H9 (cell line): ENCODE measurements at regions not wholly inside any gene's neighbourhood (a gene's known extent, or its start where the extent isn't known, plus 50 kb on each side); places are given as distances from the start of the nearest gene placed in this dataset.

Experiments used
- DNase-seq: peaks from one replicate; pipeline ENCODE4 v3.0.0-alpha.2; 2017
- H2AFZ ChIP-seq: one replicate; pipeline ENCODE4 v1.6.1; 2013; ENCODE audit warnings: mild to moderate bottlenecking, low read length, control low read depth, moderate library complexity
- H2AK5ac ChIP-seq: 2 replicates; pipeline ENCODE4 v1.6.1; 2013; ENCODE audit warnings: low read length, control low read depth, mixed read lengths; ENCODE audit not compliant: insufficient read length
- H2BK120ac ChIP-seq: one replicate; pipeline ENCODE4 v1.6.1; 2013; ENCODE audit warnings: low read depth, mild to moderate bottlenecking, low read length, control low read depth, inconsistent platforms; ENCODE audit not compliant: poor library complexity, severe bottlenecking
- H2BK12ac ChIP-seq: 2 replicates; pipeline ENCODE4 v1.6.1; 2013; ENCODE audit warnings: low read length, control low read depth, mixed read lengths, low read depth; ENCODE audit not compliant: insufficient read length
- H2BK15ac ChIP-seq: 2 replicates; pipeline ENCODE4 v1.6.1; 2013; ENCODE audit warnings: low read depth, low read length, control low read depth
- H2BK20ac ChIP-seq: one replicate; pipeline ENCODE4 v1.6.1; 2013; ENCODE audit warnings: low read depth, mild to moderate bottlenecking, low read length, control low read depth, inconsistent platforms; ENCODE audit not compliant: poor library complexity, severe bottlenecking
- H2BK5ac ChIP-seq: 2 replicates; pipeline ENCODE4 v1.6.1; 2013; ENCODE audit warnings: low read length, control low read depth, mixed read lengths; ENCODE audit not compliant: insufficient read length
- H3K14ac ChIP-seq: 2 replicates; pipeline ENCODE4 v1.6.1; 2013; ENCODE audit warnings: low read length, control low read depth; ENCODE audit not compliant: insufficient read depth
- H3K18ac ChIP-seq: 2 replicates; pipeline ENCODE4 v1.6.1; 2013; ENCODE audit warnings: low read depth, mild to moderate bottlenecking, mixed read lengths, low read length, control low read depth; ENCODE audit not compliant: insufficient read length
- H3K23ac ChIP-seq: 2 replicates; pipeline ENCODE4 v1.6.1; 2013; ENCODE audit warnings: low read length, control low read depth, mixed read lengths, low read depth; ENCODE audit not compliant: insufficient read length
- H3K23me2 ChIP-seq: 2 replicates; pipeline ENCODE4 v1.6.1; 2013; ENCODE audit warnings: low read depth, mild to moderate bottlenecking, mixed read lengths, low read length, control low read depth; ENCODE audit not compliant: insufficient read length, poor library complexity, severe bottlenecking
- H3K27ac ChIP-seq: 2 replicates; pipeline ENCODE4 v1.5.1; 2013; ENCODE audit warnings: low read length, control low read depth, mixed read lengths, low read depth; ENCODE audit not compliant: insufficient read length
- H3K27me3 ChIP-seq: 2 replicates; pipeline ENCODE4 v1.6.1; 2013; ENCODE audit warnings: low read length, control low read depth, inconsistent platforms; ENCODE audit not compliant: insufficient read depth
- H3K4ac ChIP-seq: 2 replicates; pipeline ENCODE4 v1.6.1; 2013; ENCODE audit warnings: low read depth, mild to moderate bottlenecking, control low read depth, inconsistent platforms, low read length, moderate library complexity
- H3K4me1 ChIP-seq: 2 replicates; pipeline ENCODE4 v1.6.1; 2013; ENCODE audit warnings: low read length, control low read depth, inconsistent platforms; ENCODE audit not compliant: insufficient read depth
- H3K4me2 ChIP-seq: 2 replicates; pipeline ENCODE4 v1.6.1; 2013; ENCODE audit warnings: low read length, control low read depth, mixed read lengths; ENCODE audit not compliant: insufficient read length, insufficient read depth
- H3K56ac ChIP-seq: 2 replicates; pipeline ENCODE4 v1.6.1; 2013; ENCODE audit warnings: low read depth, mild to moderate bottlenecking, mixed read lengths, low read length, control low read depth; ENCODE audit not compliant: insufficient read length
- H3K79me1 ChIP-seq: 2 replicates; pipeline ENCODE4 v1.6.1; 2013; ENCODE audit warnings: low read depth, mild to moderate bottlenecking, moderate library complexity, low read length, control low read depth, inconsistent platforms; ENCODE audit not compliant: insufficient read depth, poor library complexity, severe bottlenecking
- H3K79me2 ChIP-seq: 2 replicates; pipeline ENCODE4 v1.6.1; 2013; ENCODE audit warnings: low read length, control low read depth, inconsistent platforms; ENCODE audit not compliant: insufficient read depth
- H3K9ac ChIP-seq: 2 replicates; pipeline ENCODE4 v1.6.1; 2013; ENCODE audit warnings: low read length, control low read depth, mixed read lengths; ENCODE audit not compliant: insufficient read length; ENCODE audit errors: extremely low read depth
- H3K9me3 ChIP-seq: one replicate; pipeline ENCODE4 v1.6.1; 2013; ENCODE audit warnings: low read depth, low read length, inconsistent platforms; ENCODE audit not compliant: control insufficient read depth
- H3T11ph ChIP-seq: one replicate; pipeline ENCODE4 v1.6.1; 2013; ENCODE audit warnings: mild to moderate bottlenecking, low read length, control low read depth, inconsistent platforms
- H4K20me1 ChIP-seq: one replicate; pipeline ENCODE4 v1.6.1; 2013; ENCODE audit not compliant: control insufficient read depth, insufficient read length, insufficient read depth
- H4K5ac ChIP-seq: 2 replicates; pipeline ENCODE4 v1.6.1; 2013; ENCODE audit warnings: low read depth, mild to moderate bottlenecking, mixed read lengths, low read length, control low read depth; ENCODE audit not compliant: insufficient read length
- H4K8ac ChIP-seq: replicated peaks from 2 replicates; pipeline ENCODE4 v1.6.1; 2013; ENCODE audit warnings: low read length, control low read depth, mixed read lengths, low read depth; ENCODE audit not compliant: insufficient read length
- H4K91ac ChIP-seq: 2 replicates; pipeline ENCODE4 v1.6.1; 2013; ENCODE audit warnings: low read depth, mild to moderate bottlenecking, moderate library complexity, mixed read lengths, low read length, control low read depth; ENCODE audit not compliant: insufficient read length
- H3K27ac Mint-ChIP-seq, 3 experiments: 2 replicates in 2 of 3; 3 replicates in 1 of 3; pipeline ENCODE4 v1.8.0; 2020 to 2021; ENCODE audit warnings: mixed read lengths in 3 of 3, mild to moderate bottlenecking in 1 of 3, moderate library complexity in 1 of 3
- H3K27me3 Mint-ChIP-seq: 2 replicates; pipeline ENCODE4 v1.8.0; 2021; ENCODE audit warnings: low read depth, mild to moderate bottlenecking, moderate library complexity, mixed read lengths
- H3K36me3 Mint-ChIP-seq, 3 experiments: 2 replicates in 2 of 3; 3 replicates in 1 of 3; pipeline ENCODE4 v1.8.0; 2020 to 2021; ENCODE audit warnings: low read depth in 3 of 3, mixed read lengths in 3 of 3; ENCODE audit not compliant: insufficient read depth in 1 of 3
- H3K4me1 Mint-ChIP-seq, 2 experiments: 2 replicates each; pipeline ENCODE4 v1.8.0; 2020; ENCODE audit warnings: mixed read lengths in 2 of 2
- H3K4me3 Mint-ChIP-seq, 2 experiments: 2 replicates in 1 of 2; 3 replicates in 1 of 2; pipeline ENCODE4 v1.8.0; 2020 to 2021; ENCODE audit warnings: mild to moderate bottlenecking in 2 of 2, mixed read lengths in 2 of 2, moderate library complexity in 1 of 2
- H3K9me3 Mint-ChIP-seq, 2 experiments: 2 replicates in 1 of 2; 3 replicates in 1 of 2; pipeline ENCODE4 v1.8.0; 2020; ENCODE audit warnings: mild to moderate bottlenecking in 2 of 2, mixed read lengths in 2 of 2, moderate library complexity in 1 of 2
- CTCF ChIP-seq: fragments of 200-600 bp; sonication (generic); conservative IDR thresholded peaks from 3 replicates; pipeline ENCODE4 v1.8.0; 2021; ENCODE audit warnings: antibody characterized with exemption, mild to moderate bottlenecking
- WGBS: extraction: QIAGEN DNeasy Blood & Tissue Kit; methylation state at CpG from one replicate; pipeline ENCODE4 v1.1.7; 2013; ENCODE audit warnings: missing lambda C conversion rate, low lambda C conversion rate, mixed read lengths; ENCODE audit not compliant: insufficient read length; ENCODE audit errors: extremely low coverage; 5-methylcytosine and 5-hydroxymethylcytosine counted together

GRCh38 chr3:88767746-88768145 lies 339.7 kb upstream of the EPHA3 start:
- H2BK5ac ChIP-seq = no peak overlapping the region
- Mint-ChIP-seq H3K4me1 (no peaks in the 10 kb centered on the region), H3K9me3 (peaks cover 7 to 9% of the 10 kb centered on the region in 2 experiments; a peak in 4 of 5 replicates), H3K4me3 (no peak overlapping the region), H3K27me3 (no peaks in the 10 kb centered on the region), H3K27ac (no peak overlapping the region), H3K36me3 (no peaks in the 10 kb centered on the region; a peak in 2 of 7 replicates)
- H2BK20ac ChIP-seq = no peak overlapping the region
- no peaks in the 10 kb centered on the region for H3K9me3 ChIP-seq
- H3K14ac ChIP-seq = no peak overlapping the region
- no CpG with 5 or more reads among the region's 2 CpGs for WGBS
- no peak overlapping the region for H2AK5ac ChIP-seq
- no peak overlapping the region for H3T11ph ChIP-seq
- no peak for DNase-seq
- H2BK12ac ChIP-seq = no peak overlapping the region
- H2BK15ac ChIP-seq = no peak overlapping the region
- H3K4me1 ChIP-seq = no peaks in the 10 kb centered on the region
- H3K56ac ChIP-seq = no peak overlapping the region
- no peak overlapping the region for H2BK120ac ChIP-seq
- no peak for TF ChIP-seq CTCF
- no peaks in the 10 kb centered on the region for H3K23me2 ChIP-seq
- no peak overlapping the region for H3K23ac ChIP-seq
- H3K4ac ChIP-seq = no peak overlapping the region
- H4K5ac ChIP-seq = no peak overlapping the region
- no peaks in the 10 kb centered on the region for H3K79me1 ChIP-seq
- no peaks in the 10 kb centered on the region for H3K27me3 ChIP-seq
- H4K20me1 ChIP-seq = no peaks in the 10 kb centered on the region
- no peak overlapping the region for H3K4me2 ChIP-seq
- H4K8ac ChIP-seq = no peak overlapping the region
- H2AFZ ChIP-seq = no peak overlapping the region
- no peaks in the 10 kb centered on the region for H3K79me2 ChIP-seq
- no peak overlapping the region for H3K27ac ChIP-seq
- H3K18ac ChIP-seq = no peak overlapping the region
- H3K9ac ChIP-seq = no peak overlapping the region
- no peak overlapping the region for H4K91ac ChIP-seq
